ENCODE measurements at regions not wholly inside any gene's neighbourhood (a gene's known extent, or its start where the extent isn't known, plus 50 kb on each side); places are given as distances from the start of the nearest gene placed in this dataset.

GRCh38 chr3:27560484-27561056 is 76.4 kb upstream of the SLC4A7 start:
- intact Hi-C loops (cut with DNase I; ENCODE audit: low total_unique reads): no loop called here
- Histone ChIP-seq H3K4me3 (no peak overlapping the region), H3K27ac (no peak overlapping the region), H3K9me3 (no peaks in the 10 kb centered on the region), H3K4me1 (no peaks in the 10 kb centered on the region), H3K36me3 (ENCODE audit: low read depth, missing control alignments) (no peaks in the 10 kb centered on the region), H3K27me3 (no peaks in the 10 kb centered on the region)
- no peak for TF ChIP-seq POLR2A (IDR thresholded peaks at IDR 0.05)
- no peak for TF ChIP-seq CTCF (IDR thresholded peaks at IDR 0.05)
- 59 to 84% methylated on average over 11 of the region's 11 CpGs for WGBS, 2 donors
- no peak for DNase-seq

GRCh38 chr3:27559835-27560234 is 75.7 kb upstream of the SLC4A7 start:
- TF ChIP-seq CTCF (IDR thresholded peaks at IDR 0.05) (no peak), POLR2A (IDR thresholded peaks at IDR 0.05) (no peak)
- Histone ChIP-seq H3K27ac (no peak overlapping the region), H3K36me3 (ENCODE audit: low read depth, missing control alignments) (no peaks in the 10 kb centered on the region), H3K4me1 (no peaks in the 10 kb centered on the region), H3K9me3 (no peaks in the 10 kb centered on the region), H3K27me3 (no peaks in the 10 kb centered on the region), H3K4me3 (no peak overlapping the region)
- intact Hi-C loops (cut with DNase I; ENCODE audit: low total_unique reads): no loop called here
- WGBS, 2 donors: 23 to 34% methylated on average over 6 of the region's 6 CpGs
- DNase-seq: no peak

GRCh38 chr3:27559381-27559780 is 75.2 kb upstream of the SLC4A7 start:
- DNase-seq: no peak
- Histone ChIP-seq H3K4me3 (no peak overlapping the region), H3K4me1 (no peaks in the 10 kb centered on the region), H3K27ac (no peak overlapping the region), H3K9me3 (no peaks in the 10 kb centered on the region), H3K27me3 (no peaks in the 10 kb centered on the region), H3K36me3 (ENCODE audit: low read depth, missing control alignments) (no peaks in the 10 kb centered on the region)
- intact Hi-C loops (cut with DNase I; ENCODE audit: low total_unique reads): no loop called here
- TF ChIP-seq CTCF (IDR thresholded peaks at IDR 0.05): no peak
- TF ChIP-seq POLR2A (IDR thresholded peaks at IDR 0.05): no peak

GRCh38 chr3:27557411-27557810 is 73.2 kb upstream of the SLC4A7 start:
- 70 to 74% methylated on average over 2 of the region's 2 CpGs for WGBS, 2 donors
- no peak overlapping the region for H3K4me3 ChIP-seq
- no peaks in the 10 kb centered on the region for H3K27me3 ChIP-seq
- no peaks in the 10 kb centered on the region for H3K4me1 ChIP-seq
- TF ChIP-seq POLR2A (IDR thresholded peaks at IDR 0.05) (no peak), CTCF (IDR thresholded peaks at IDR 0.05) (no peak)
- no peaks in the 10 kb centered on the region for H3K9me3 ChIP-seq
- H3K36me3 ChIP-seq (ENCODE audit: low read depth, missing control alignments): no peaks in the 10 kb centered on the region
- DNase-seq: no peak
- intact Hi-C loops (cut with DNase I; ENCODE audit: low total_unique reads): no loop called here
- peak overlapping the region in 1 of 2 donors; percentile 6 for H3K27ac ChIP-seq

- peak overlapping the region in 1 of 2 donors; percentile 6 for H3K27ac ChIP-seq
- no peaks in the 10 kb centered on the region for H3K9me3 ChIP-seq
- WGBS, 2 donors: 60 to 67% methylated on average over 4 of the region's 4 CpGs
- no peak for DNase-seq
- H3K36me3 ChIP-seq (ENCODE audit: low read depth, missing control alignments): no peaks in the 10 kb centered on the region
- intact Hi-C loops (cut with DNase I; ENCODE audit: low total_unique reads): no loop called here
- TF ChIP-seq CTCF (IDR thresholded peaks at IDR 0.05) (no peak), POLR2A (IDR thresholded peaks at IDR 0.05) (no peak)
- H3K4me3 ChIP-seq: no peak overlapping the region
- H3K27me3 ChIP-seq: no peaks in the 10 kb centered on the region
- H3K4me1 ChIP-seq: no peaks in the 10 kb centered on the region
These were observed 72.7 kb upstream of the SLC4A7 start for GRCh38 chr3:27556887-27557286.

Data from testis (tissue), 2 donors.